ENCODE measurements at regions not wholly inside any gene's neighbourhood (a gene's known extent, or its start where the extent isn't known, plus 50 kb on each side); places are given as distances from the start of the nearest gene placed in this dataset.

DNA sequence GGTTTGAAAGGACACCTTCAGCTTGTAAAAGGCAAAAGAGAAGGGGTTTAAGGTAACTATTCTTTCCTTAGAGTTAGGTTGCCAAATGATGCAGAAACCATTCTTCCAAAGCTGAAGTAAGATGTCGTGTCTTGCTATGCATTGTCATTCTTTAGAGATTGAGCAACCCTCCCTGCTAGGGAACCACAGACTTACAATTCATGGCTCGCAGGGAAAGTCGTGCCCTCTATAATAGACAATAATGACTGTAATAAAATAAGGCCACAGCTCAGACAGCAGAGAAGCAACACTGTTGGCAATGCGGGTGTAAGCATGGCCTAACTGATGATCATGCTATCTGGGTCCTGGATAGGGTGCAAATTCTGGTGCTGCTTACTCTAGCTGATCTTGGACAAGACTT, 129.6 kb upstream of the CDH13 start:
- no peak for DNase-seq

DNA sequence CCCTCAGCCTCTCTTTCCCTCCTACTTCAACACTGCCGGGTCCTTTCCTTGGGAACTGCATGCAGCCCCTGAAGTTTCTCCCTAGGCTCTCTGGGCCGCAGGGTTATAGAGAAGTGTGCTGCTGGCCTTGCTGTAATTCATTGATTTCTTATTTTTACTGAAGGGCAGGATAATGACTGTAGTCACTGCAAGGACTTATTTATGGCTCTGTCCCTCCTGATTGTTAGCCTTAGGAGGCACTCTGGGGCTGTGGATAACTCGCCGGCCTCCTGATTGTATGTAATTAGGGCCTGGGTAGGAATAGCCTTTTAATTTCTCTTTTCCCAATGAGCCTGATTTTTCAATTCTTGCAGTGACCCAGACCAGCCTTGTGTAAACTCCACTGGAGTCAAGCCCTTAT, 138.3 kb upstream of the CDH13 start:
- DNase-seq = no peak

DNA sequence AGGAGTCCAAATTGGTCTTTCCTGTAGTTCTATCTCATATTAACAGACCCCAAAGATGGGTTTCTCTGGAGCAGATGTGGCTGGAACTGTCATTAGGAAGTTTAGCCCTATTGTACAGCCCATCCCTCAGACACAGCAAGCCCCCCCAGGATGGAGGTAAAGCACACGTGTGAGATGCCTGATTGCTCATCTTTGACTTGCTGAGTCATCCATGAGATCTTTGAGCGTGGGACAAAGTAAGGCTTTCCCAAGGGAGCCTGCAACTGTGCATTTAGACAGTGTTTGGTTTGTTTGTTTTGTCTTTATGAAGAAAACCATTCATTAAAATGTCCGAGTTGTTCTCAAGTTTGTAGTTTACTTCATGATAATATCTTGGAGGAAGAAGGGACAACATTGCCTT, 145.3 kb upstream of the CDH13 start:
- DNase-seq = no peak

DNA sequence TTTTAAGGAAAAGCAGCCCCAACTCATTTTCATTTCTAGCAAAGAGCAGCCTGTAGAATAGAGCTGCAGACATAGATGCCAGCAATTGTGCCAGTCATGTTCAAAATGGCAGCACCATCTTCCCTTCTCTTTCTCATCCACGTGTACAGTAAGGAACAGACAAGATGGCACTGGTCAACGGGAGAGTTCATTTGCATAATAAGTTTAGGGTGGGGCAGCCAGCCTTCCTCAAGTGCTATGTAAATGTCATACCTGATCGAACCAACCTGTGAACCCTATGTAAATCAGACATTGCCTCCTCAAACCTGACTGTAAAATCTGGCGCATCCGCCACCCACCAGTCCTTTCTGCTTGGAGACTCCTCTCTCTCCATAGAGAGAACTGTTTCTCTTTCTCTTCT, 150.0 kb upstream of the CDH13 start:
- DNase-seq = no peak

DNA sequence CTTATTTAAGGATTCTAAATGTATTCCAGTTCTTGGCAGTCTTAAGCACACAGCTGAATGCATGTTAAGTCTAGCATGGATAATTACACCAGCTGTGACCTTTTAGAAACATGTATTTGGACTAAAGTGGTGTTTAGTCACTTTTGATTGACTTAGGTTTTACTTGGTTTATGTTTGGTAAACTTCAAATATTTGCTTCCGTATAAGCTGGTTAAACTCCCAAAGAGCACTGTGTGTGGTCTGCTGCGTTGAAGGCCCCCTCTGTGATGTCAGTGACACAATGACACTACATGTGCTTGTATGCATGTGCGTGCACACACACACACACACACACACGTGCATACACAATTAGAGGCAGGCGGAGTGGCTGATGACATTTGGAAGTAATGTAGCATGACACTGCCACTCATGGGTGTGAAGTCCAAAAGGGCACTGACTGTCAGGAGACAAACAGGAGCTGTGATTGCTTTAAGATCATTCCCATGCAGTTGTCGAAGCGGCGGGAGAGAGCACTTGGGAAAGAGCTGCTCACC, 156.1 kb upstream of the CDH13 start:
- no peak for DNase-seq

DNA sequence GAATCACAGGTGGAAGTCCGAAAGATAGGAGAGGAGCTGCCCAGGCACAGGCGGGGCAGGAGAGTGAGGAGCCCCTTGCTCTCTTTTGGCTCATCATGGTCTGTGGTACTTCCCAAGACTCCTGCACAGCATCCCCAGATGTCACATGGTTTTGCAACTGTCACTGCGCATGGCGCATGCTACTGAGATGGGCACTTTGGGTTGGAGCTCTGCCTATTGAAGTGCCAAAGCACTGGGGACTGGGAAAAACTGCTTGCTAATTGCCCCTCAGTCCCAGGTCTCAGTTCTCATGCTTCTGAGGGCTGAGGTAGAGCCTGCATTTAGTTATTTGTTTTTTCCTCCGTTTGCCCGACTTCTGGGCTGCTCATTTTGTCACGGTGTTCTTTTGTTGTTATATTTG, 156.8 kb upstream of the CDH13 start:
- DNase-seq = no peak

DNA sequence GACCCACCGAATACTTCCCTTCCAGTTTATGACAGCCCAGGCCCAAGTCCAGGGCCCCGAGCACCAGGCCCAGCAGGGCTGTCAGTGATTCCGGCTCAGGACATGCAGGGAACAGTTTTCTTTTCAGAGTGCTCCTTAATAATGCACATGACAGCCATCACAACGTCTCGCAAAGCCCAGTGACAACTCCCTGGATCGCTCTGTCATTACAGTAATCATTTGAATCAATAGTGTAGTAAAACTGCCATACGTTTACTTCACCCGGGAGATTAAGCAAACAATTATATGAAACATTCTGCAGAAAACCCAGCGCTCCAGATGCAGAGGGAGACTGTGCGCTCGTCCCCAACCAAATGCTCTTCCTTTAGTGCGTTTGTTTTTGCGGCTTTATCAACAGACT, 162.6 kb upstream of the CDH13 start:
- DNase-seq = no peak

DNA sequence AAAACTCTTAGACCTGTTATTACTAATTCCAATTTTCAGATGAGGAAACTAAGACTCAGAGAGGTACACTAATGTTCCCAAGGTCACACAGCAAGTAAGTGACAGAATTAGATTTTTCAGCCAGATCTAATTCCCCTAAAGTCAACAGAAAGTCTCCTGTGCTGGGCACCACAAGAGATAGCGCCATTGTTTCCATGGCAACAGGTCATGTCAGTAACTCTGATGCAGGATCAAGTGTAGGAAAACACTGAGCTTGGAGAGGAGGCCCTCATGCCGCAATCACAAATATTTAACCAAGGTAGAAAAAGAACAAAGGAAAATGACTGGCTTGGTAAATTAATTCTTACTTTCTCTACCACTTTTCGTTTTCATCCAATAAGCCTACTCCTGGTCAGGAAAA, 166.0 kb upstream of the CDH13 start:
- DNase-seq = no peak

DNA sequence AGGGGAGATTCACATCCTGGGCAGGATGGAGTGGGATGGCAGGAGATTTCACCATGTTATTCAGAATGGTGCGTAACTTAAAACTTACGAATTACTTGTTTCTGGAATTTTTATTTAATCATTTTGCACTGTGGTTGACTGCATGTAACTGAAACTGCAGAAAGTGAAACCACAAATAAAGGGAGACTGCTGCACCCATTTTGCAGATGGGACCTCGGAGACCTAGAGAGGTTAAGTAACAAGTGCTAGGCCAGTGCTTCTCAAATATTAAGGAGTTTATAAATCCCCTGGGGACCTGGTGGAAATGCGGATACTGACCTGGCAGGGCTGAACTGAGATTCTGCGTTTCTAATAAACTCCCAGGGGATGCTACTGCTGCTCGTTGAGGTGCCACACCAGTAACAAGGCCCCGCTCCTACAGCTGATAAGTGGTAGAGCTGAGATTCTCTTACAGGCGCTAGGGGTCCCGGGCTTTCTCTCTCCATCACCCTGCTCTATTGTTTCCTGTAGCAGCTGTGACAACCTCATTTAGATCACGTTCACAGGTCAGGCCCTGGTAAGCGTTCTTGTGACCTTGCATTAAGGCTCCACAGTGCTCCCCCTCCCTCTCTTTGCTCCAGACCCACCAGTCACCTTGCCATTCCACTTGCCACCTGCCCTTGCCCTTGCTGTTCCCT, 167.1 kb upstream of the CDH13 start:
- no peak for DNase-seq

DNA sequence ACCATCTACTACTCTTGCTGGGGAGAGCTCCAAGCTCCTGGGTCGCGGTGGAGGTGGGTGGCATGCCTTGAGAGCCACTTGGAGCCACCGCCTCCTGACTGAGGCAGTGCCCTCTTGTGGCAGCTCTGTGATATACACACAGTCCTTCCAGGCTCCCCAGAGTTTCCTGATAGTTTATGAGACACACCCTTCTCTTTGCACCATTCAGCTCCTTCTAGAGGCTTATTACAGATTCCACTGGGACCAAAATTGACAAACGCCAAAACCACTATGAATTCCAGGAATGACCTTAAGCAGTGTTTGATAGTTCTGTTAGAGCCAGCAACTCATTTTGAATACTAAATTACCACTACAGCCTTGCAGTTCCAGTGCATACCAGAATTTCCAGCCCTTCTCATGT, 170.1 kb upstream of the CDH13 start:
- no peak for DNase-seq

DNA sequence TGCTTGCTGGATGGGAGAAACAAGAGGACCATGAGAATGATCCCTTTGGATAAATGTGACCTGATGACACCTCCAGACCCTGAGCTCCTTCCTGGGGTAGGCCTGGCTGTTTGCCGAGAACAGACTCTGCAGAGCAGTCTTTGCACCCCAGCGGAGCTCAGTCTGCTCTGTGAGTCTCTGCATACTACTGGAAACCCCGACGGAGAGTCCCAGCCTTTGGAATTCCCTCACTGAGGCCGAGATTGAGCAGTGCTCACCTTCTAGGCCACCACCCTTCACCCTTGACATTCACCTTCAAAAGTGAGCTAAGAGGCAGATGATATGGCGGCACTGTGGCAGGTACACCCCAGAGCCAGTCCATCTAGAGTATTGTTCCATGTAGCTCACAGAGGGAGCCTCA, 172.2 kb upstream of the CDH13 start:
- DNase-seq = no peak

DNA sequence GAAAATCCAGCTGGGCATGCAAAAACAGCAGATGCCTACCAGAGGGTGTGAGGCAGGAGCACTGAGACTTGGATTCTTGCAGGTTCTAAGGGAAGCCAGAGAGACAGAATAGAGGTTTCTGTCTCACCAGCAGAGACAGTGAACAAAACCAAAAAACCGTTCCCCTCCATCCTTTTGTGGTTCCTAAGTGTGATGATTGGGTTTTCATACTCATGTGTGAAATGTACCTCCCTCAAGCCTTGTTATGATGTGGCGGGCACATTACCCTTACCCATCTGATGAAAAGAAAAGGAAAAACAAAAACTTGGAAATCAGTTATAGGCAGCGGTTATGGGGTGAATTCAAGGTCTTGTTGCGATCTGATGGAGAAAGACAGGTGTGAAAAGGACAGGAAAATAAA, 172.6 kb upstream of the CDH13 start:
- DNase-seq = no peak

DNA sequence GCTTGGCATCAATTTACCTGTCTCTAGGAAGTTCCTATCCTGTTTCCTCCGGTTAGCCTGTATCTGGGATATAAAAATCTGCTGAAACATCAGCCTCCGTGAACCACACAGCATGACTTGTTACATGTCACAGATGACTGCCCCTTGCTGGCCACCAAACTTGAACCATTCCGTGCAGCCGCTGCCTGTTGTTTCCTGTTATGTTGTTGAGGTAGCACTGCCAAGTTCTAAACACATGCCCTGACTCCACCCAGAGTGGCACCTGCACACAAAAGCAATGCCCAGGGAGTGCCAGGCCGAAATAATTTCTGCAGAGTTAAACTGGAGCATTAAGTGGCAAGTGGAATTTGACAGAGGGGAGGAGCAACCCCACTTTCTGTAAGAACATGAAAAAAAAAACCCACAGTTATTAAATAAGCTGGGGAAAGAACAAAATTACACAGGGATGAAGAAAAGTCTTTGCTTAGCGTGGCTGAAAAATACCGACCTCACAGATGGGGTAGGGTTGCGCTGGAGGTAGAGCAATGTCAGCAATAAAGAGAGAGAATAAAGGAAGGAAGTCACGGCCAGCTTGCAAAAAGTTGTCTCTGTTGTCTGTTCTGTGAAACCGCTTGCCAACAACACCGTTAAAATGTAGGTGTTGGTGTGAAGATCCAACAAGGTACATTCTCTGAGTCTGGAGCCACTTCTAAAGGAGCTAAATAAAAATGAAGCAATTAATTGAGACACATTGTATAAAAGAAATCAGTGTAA, 174.6 kb upstream of the CDH13 start:
- no peak for DNase-seq

DNA sequence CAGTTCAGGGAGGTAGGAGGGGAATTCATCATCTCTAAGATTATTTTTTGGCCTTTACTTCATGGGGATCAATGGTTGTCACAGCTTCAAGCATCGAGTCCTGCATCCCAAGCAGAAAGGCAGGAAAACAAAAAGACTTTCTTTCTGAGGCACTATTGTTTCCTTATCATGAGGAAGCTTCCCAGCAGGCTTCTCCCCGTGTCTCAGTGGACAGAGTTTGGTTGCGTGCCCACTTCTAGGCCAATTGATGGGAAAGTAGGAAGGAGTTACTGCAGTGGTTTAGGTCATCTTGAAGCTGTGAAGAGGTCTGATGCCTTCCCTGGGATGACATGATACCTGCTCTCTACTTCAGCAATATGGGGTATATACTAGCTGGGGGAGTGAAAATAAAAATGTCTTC, 175.3 kb upstream of the CDH13 start:
- no peak for DNase-seq

DNA sequence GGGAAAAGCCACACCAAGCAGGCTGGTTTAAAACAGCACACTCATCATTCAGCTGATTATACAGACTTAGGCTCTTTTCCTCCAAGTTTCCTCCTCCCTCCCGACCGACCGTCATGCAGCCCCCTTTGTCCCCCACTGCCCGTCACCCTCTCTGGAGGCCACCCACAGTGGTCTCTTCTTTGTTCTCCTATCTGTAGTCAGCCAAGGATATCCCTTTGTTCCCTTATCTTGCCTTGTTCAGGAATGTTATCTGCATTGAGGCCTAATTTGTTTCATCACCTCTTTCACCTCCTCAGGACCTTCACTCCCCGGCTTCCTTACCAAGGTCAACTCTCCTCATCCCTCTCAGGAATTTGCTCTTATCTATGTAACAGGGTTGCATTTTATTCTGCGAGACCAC, 186.4 kb upstream of the CDH13 start:
- no peak for DNase-seq

DNA sequence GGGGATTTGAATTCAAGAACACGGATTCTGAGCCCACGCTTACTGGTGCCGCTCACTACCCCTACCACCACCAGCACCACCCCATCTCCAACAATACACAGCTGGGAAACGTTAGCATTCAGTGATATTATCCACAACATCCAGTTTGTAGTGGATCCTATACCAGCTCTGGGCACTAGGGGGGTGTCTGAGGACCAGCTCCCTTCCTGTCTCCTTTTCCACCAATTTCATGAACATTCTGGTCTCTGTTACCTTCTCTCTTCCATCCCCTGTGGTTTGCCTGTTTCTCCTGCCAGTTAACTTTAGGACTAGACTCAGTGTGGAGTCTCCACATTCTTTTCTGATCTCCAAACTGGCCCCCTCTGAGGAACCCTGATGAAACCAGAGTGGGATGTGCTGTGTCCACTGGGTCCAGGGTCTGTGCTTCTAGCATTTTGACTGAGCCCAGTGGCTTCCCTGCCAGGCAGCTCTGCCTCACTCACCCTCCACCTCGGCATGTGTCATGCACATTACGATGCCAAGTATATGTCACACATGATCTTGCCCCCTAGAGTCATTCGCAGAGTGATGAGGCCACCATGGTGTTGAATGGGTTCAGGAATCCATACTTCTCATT, 187.0 kb upstream of the CDH13 start:
- DNase-seq = no peak

DNA sequence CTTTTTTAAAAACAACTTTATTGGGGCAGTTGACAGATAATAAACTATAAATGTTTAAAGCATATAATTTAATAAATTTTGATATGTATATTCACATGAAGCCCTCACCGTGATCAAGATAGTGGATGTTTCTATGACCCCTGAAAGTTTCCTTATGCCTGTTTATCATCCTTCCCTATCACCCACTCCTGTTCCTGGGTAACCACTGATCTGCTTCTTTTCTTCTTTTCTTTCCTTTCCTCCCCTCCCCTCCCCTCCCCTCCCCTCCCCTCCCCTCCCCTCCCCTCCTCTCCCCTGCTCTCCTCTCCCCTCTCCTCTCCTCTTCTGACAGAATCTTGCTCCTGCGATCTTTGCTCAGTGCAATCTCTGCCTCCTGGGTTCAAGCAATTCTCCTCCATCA, 193.7 kb upstream of the CDH13 start:
- no peak for DNase-seq

DNA sequence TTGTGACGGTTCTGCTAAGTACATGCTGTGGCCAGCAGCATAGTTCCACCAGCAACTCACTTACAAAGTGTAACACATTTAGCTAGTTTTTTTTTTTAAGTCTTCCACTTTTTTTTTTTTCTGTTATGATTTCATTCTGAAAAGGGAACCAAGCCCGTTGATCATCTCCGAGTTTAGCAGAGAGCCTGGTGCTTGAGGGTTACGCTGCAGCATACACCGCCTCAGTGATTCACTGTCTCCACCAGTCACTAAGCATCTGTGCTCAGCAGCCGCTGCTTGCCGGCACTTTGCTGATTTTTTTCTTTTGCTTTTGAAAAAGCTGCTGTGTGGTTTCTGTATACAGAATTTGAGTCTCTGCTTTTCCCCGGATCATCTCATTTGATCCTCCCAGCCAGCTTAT, 194.5 kb upstream of the CDH13 start:
- DNase-seq = no peak

DNA sequence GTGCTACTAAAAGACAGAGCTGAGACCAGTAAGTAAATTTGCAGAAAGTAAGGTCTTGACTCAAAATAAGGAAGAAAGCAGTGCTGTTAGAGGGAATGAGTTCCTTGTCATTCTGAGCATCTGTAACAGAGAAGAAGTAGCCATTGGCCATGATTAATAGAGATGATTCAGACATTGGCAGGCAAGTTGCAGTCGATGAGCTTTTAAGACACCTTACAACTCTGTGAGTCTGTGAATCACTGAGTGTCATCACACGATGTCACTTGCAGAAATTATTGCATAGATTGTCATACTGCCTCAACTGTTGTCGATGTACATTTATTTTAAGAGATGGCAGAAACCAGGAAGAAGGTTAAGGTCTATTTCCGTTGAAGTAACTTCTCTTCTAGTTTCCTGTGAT, 201.1 kb upstream of the CDH13 start:
- DNase-seq = no peak

DNA sequence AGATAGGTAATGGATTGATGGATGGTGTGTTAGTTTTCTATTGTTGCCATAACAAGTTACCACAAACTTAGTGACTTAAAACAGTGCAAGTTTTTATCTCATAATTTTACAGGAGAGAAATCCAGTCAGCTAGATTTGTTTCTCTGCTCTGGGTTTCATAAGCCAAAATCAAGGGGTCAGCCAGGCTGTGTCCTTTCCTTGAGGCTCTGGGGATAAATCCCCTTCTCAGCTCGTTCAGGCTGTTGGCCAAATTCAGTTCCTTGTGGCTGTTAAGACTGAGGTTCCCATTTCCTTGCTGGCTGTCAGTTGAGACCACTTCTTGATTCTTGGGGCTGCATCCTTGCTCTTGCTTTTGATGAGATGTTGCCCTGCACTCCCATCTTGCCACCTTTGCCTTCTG, 204.9 kb upstream of the CDH13 start:
- no peak for DNase-seq

DNA sequence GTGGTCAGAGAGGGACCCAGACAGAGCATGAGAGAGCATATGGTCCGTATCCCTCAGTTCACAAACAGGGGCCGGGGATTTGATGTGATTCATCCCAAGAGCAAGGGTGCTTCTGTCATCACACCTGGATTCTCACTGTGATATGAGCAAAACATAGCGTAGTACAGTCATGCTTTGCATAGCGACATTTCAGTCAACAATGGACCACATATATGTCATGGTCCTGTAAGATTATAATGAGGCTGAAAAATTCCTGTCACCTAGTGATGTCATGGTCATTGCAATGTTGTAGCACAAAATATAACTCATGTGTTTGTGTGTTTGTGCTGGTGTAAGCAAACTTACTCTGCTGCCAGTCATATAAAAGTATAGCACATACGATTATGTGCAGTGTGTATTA, 207.4 kb upstream of the CDH13 start:
- DNase-seq = no peak

DNA sequence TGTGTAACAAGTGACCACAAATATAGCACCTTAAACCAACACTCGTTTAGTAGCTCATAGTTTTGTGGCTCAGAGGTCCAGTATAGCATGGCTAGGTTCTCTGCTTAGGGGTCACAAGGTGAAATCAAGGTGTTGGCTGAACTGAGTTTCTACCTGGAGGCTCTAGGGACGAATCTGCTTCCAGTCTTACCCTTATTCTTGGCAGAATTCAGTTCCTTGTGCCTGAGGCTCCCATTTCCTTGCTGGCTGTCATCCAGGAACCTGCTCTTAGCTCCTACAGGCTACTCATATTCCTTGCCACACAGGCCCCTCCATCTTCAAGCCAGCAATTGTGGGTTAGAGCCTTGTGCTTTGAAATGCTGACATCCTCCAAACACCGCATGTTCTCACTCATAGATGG, 212.3 kb upstream of the CDH13 start:
- no peak for DNase-seq

DNA sequence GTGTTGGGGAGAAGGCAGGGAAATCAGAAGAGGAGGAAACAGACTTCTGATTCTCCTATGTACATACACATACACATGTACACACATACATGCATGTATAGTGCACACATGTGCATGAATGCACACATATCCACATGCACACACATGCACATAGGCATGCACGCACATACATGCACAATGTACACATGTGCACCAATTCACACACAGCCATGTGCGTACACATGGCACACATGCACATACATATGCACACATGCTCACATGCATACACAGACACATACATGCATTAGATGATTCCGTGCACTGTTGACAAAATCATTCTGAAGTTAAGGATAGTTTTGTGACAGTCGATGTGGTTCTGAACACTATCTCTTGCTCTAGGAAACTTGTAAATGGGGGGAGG, 214.0 kb upstream of the CDH13 start:
- no peak for DNase-seq

DNA sequence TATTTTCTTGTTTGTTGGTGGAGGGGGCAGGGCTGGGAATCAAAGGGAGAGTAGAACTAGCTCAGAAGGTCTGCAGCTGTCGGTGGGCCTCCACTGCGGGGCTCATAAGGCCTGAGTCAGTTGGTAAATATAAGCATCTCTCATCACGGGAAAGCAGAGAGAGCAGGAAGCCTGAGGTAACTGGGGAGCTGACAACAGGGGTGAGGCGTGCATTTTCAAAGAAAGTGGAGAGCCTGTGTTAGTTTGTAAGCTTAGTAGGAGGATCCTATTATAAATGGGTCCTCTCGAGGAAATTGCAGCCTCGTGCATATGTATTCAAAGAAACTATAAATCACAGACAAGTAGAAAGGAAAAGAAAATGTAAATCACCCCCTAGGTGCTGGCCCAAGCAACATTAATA, 221.0 kb upstream of the CDH13 start:
- no peak for DNase-seq
